ENCODE measurements at regions not wholly inside any gene's neighbourhood (a gene's known extent, or its start where the extent isn't known, plus 50 kb on each side); places are given as distances from the start of the nearest gene placed in this dataset.

DNA sequence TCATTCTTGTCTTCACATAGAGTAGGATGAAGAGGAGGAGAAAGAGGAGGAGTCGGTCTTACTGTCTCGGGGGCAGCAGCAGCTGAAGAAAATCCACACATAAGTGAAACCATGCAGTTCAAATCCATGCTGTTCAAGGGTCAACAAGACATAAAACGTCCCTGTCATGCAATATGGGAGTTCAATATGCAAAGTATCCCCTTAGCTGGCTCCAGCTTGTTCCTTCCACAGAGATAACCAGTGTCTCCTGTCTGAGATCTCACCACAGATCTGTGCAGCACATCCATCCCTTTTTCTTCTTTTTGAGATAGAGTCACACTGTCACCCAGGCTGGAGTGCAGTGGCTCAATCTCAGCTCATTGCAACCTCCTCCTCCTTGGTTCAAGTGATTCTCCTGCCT, 357.5 kb downstream of the GALC start:
- Histone ChIP-seq H3K79me2 (ENCODE audit: insufficient read depth, low read length) (no peaks in the 10 kb centered on the region), H3K27me3 (ENCODE audit: insufficient read depth, low read length) (no peaks in the 10 kb centered on the region), H3K4me3 (ENCODE audit: insufficient read depth, low read depth, low read length) (no peak overlapping the region), H4K20me1 (ENCODE audit: insufficient read depth, low read length) (no peaks in the 10 kb centered on the region), H3K9ac (ENCODE audit: low read length) (no peak overlapping the region), H3K27ac (ENCODE audit: low read depth, low read length) (no peak overlapping the region), H2AFZ (ENCODE audit: low read depth, low read length) (no peak overlapping the region), H3K9me3 (ENCODE audit: insufficient read depth, low read depth, low read length) (no peaks in the 10 kb centered on the region), H3K4me1 (ENCODE audit: insufficient read depth, low read length) (no peaks in the 10 kb centered on the region), H3K36me3 (ENCODE audit: insufficient read depth, low read length) (no peaks in the 10 kb centered on the region), H3K4me2 (ENCODE audit: low read length) (no peak overlapping the region)
- TF ChIP-seq, protein P1, sequence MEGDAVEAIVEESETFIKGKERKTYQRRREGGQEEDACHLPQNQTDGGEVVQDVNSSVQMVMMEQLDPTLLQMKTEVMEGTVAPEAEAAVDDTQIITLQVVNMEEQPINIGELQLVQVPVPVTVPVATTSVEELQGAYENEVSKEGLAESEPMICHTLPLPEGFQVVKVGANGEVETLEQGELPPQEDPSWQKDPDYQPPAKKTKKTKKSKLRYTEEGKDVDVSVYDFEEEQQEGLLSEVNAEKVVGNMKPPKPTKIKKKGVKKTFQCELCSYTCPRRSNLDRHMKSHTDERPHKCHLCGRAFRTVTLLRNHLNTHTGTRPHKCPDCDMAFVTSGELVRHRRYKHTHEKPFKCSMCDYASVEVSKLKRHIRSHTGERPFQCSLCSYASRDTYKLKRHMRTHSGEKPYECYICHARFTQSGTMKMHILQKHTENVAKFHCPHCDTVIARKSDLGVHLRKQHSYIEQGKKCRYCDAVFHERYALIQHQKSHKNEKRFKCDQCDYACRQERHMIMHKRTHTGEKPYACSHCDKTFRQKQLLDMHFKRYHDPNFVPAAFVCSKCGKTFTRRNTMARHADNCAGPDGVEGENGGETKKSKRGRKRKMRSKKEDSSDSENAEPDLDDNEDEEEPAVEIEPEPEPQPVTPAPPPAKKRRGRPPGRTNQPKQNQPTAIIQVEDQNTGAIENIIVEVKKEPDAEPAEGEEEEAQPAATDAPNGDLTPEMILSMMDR (IDR thresholded peaks at IDR 0.05; ENCODE audit: insufficient read depth, low read depth, low read length): no peak
- TF ChIP-seq EZH2 (IDR thresholded peaks at IDR 0.05; ENCODE audit: insufficient read depth, low read length): no peak
- H3K9me3 Mint-ChIP-seq (ENCODE audit: unreplicated experiment): no peaks in the 10 kb centered on the region
- no peak overlapping the region for H3K27ac Mint-ChIP-seq (ENCODE audit: unreplicated experiment)
- DNase-seq (ENCODE audit: low read depth) (no peak), FAIRE-seq (no peak)
- H3K4me3 Mint-ChIP-seq (ENCODE audit: unreplicated experiment): no peak overlapping the region
- peaks cover 15% of the 10 kb centered on the region for H3K4me1 Mint-ChIP-seq (ENCODE audit: low read depth, unreplicated experiment)
- no peaks in the 10 kb centered on the region for H3K36me3 Mint-ChIP-seq (ENCODE audit: low read depth, unreplicated experiment)
- H3K27me3 Mint-ChIP-seq (ENCODE audit: low read depth, unreplicated experiment): no peaks in the 10 kb centered on the region

GRCh38 chr14:87632796-87633195, 360.2 kb downstream of the GALC start:
- H3K9me3 ChIP-seq (ENCODE audit: insufficient read depth, low read depth, low read length): no peaks in the 10 kb centered on the region
- no peak overlapping the region for H3K4me3 ChIP-seq (ENCODE audit: insufficient read depth, low read depth, low read length)
- H3K27ac ChIP-seq (ENCODE audit: low read depth, low read length): no peak overlapping the region
- H2AFZ ChIP-seq (ENCODE audit: low read depth, low read length): no peak overlapping the region
- Mint-ChIP-seq H3K9me3 (ENCODE audit: unreplicated experiment) (no peaks in the 10 kb centered on the region), H3K27ac (ENCODE audit: unreplicated experiment) (no peak overlapping the region), H3K4me3 (ENCODE audit: unreplicated experiment) (no peak overlapping the region), H3K4me1 (ENCODE audit: low read depth, unreplicated experiment) (peaks cover 35% of the 10 kb centered on the region), H3K36me3 (ENCODE audit: low read depth, unreplicated experiment) (no peaks in the 10 kb centered on the region), H3K27me3 (ENCODE audit: low read depth, unreplicated experiment) (no peaks in the 10 kb centered on the region)
- TF ChIP-seq, protein P1 (IDR thresholded peaks at IDR 0.05; ENCODE audit: insufficient read depth, low read depth, low read length): no peak
- TF ChIP-seq EZH2 (IDR thresholded peaks at IDR 0.05; ENCODE audit: insufficient read depth, low read length): no peak
- peaks cover 5% of the 10 kb centered on the region for H3K4me1 ChIP-seq (ENCODE audit: insufficient read depth, low read length)
- H3K79me2 ChIP-seq (ENCODE audit: insufficient read depth, low read length): no peaks in the 10 kb centered on the region
- no peaks in the 10 kb centered on the region for H4K20me1 ChIP-seq (ENCODE audit: insufficient read depth, low read length)
- H3K36me3 ChIP-seq (ENCODE audit: insufficient read depth, low read length): no peaks in the 10 kb centered on the region
- H3K27me3 ChIP-seq (ENCODE audit: insufficient read depth, low read length): no peaks in the 10 kb centered on the region
- H3K4me2 ChIP-seq (ENCODE audit: low read length): no peak overlapping the region
- no peak overlapping the region for H3K9ac ChIP-seq (ENCODE audit: low read length)
- peak; percentile 26 for DNase-seq (ENCODE audit: low read depth)
- FAIRE-seq: no peak

- DNase-seq (ENCODE audit: low read depth) (no peak), FAIRE-seq (no peak)
- H3K9me3 ChIP-seq (ENCODE audit: insufficient read depth, low read depth, low read length): no peaks in the 10 kb centered on the region
- no peak overlapping the region for H2AFZ ChIP-seq (ENCODE audit: low read depth, low read length)
- no peak overlapping the region for H3K9ac ChIP-seq (ENCODE audit: low read length)
- H3K27ac ChIP-seq (ENCODE audit: low read depth, low read length): no peak overlapping the region
- no peaks in the 10 kb centered on the region for H3K27me3 ChIP-seq (ENCODE audit: insufficient read depth, low read length)
- H3K36me3 ChIP-seq (ENCODE audit: insufficient read depth, low read length): no peaks in the 10 kb centered on the region
- no peaks in the 10 kb centered on the region for H3K36me3 Mint-ChIP-seq (ENCODE audit: low read depth, unreplicated experiment)
- no peak overlapping the region for H3K4me2 ChIP-seq (ENCODE audit: low read length)
- no peaks in the 10 kb centered on the region for H3K9me3 Mint-ChIP-seq (ENCODE audit: unreplicated experiment)
- peaks cover 7% of the 10 kb centered on the region for H3K4me1 ChIP-seq (ENCODE audit: insufficient read depth, low read length)
- H3K4me3 ChIP-seq (ENCODE audit: insufficient read depth, low read depth, low read length): no peak overlapping the region
- no peak overlapping the region for H3K4me3 Mint-ChIP-seq (ENCODE audit: unreplicated experiment)
- no peaks in the 10 kb centered on the region for H3K79me2 ChIP-seq (ENCODE audit: insufficient read depth, low read length)
- TF ChIP-seq EZH2 (IDR thresholded peaks at IDR 0.05; ENCODE audit: insufficient read depth, low read length): no peak
- TF ChIP-seq, protein P1 (IDR thresholded peaks at IDR 0.05; ENCODE audit: insufficient read depth, low read depth, low read length): no peak
- H3K27me3 Mint-ChIP-seq (ENCODE audit: low read depth, unreplicated experiment): no peaks in the 10 kb centered on the region
- peak overlapping the region; percentile 2 for H3K27ac Mint-ChIP-seq (ENCODE audit: unreplicated experiment)
- peaks cover 39% of the 10 kb centered on the region for H3K4me1 Mint-ChIP-seq (ENCODE audit: low read depth, unreplicated experiment)
- no peaks in the 10 kb centered on the region for H4K20me1 ChIP-seq (ENCODE audit: insufficient read depth, low read length)
Observed at GRCh38 chr14:87630846-87631245, 362.1 kb downstream of the GALC start.
